ENCODE measurements at regions not wholly inside any gene's neighbourhood (a gene's known extent, or its start where the extent isn't known, plus 50 kb on each side); places are given as distances from the start of the nearest gene placed in this dataset.
"Not testable (repeated sequence)": the region's sequence is repeated elsewhere in the genome, so short reads cannot be mapped to it uniquely, and the experiment has no call there.

- DNase-seq, result no peak
Measured at GRCh38 chr6:795046-795685, 102.2 kb upstream of the EXOC2 start.

- DNase-seq, result no peak
Measured at GRCh38 chr6:793261-793660, 100.3 kb upstream of the EXOC2 start.

- DNase-seq, result no peak
Measured at GRCh38 chr6:792662-793061, 99.7 kb upstream of the EXOC2 start.

GRCh38 chr6:788058-788457 lies 95.1 kb upstream of the EXOC2 start:
- DNase-seq, result peak in 1 of 2 donors; percentile 7

- peak; percentile 25 to 30 for DNase-seq
Measured at GRCh38 chr6:786946-787763, 94.2 kb upstream of the EXOC2 start.

GRCh38 chr6:783966-784735 lies 91.2 kb upstream of the EXOC2 start:
- no peak for DNase-seq

- no peak for DNase-seq
Measured at GRCh38 chr6:782141-782540, 89.2 kb upstream of the EXOC2 start.

- DNase-seq, result no peak
Measured at GRCh38 chr6:781350-781961, 88.5 kb upstream of the EXOC2 start.

GRCh38 chr6:780706-781105 lies 87.8 kb upstream of the EXOC2 start:
- no peak for DNase-seq

GRCh38 chr6:776951-777350 lies 84.0 kb upstream of the EXOC2 start:
- no peak for DNase-seq

GRCh38 chr6:776528-776931 lies 83.6 kb upstream of the EXOC2 start:
- no peak for DNase-seq

GRCh38 chr6:775863-776262 lies 82.9 kb upstream of the EXOC2 start:
- DNase-seq, result no peak

GRCh38 chr6:771683-772082 lies 78.7 kb upstream of the EXOC2 start:
- DNase-seq, result not testable (repeated sequence)

- DNase-seq, result no peak
Measured at GRCh38 chr6:767755-768512, 75.0 kb upstream of the EXOC2 start.

- DNase-seq, result no peak
Measured at GRCh38 chr6:766625-767024, 73.7 kb upstream of the EXOC2 start.

- DNase-seq, result no peak
Measured at GRCh38 chr6:761997-762396, 69.1 kb upstream of the EXOC2 start.

- DNase-seq, result no peak
Measured at GRCh38 chr6:760982-761955, 68.3 kb upstream of the EXOC2 start.

- DNase-seq, result no peak
Measured at GRCh38 chr6:759729-760128, 66.8 kb upstream of the EXOC2 start.

- DNase-seq, result no peak
Measured at GRCh38 chr6:756224-756623, 63.3 kb upstream of the EXOC2 start.

GRCh38 chr6:754202-754601 lies 61.3 kb upstream of the EXOC2 start:
- DNase-seq, result no peak

GRCh38 chr6:753486-753885 lies 60.5 kb upstream of the EXOC2 start:
- no peak for DNase-seq

All from inflammatory macrophage (primary cell).